MG63 (cell line): ENCODE measurements at regions not wholly inside any gene's neighbourhood (a gene's known extent, or its start where the extent isn't known, plus 50 kb on each side); places are given as distances from the start of the nearest gene placed in this dataset.
"Not testable (repeated sequence)": the region's sequence is repeated elsewhere in the genome, so short reads cannot be mapped to it uniquely, and the experiment has no call there.

ENCODE experiments used
- DNase-seq: peaks from one replicate; pipeline ENCODE4 v3.0.0-alpha.2; 2020
- H3K27me3 ChIP-seq: fragments of 250-450 bp; sonication (Bioruptor Pico); 2 replicates; pipeline ENCODE4 v1.5.1; 2020; ENCODE audit warnings: mild to moderate bottlenecking, moderate library complexity
- H3K36me3 ChIP-seq: fragments of 250-450 bp; sonication (Bioruptor Pico); 2 replicates; pipeline ENCODE4 v1.5.1; 2020; ENCODE audit warnings: mild to moderate bottlenecking, moderate library complexity
- H3K4me3 ChIP-seq: fragments of 250-450 bp; sonication (Bioruptor Pico); 2 replicates; pipeline ENCODE4 v1.5.1; 2020; ENCODE audit warnings: mild to moderate bottlenecking, moderate library complexity
- H3K9me3 ChIP-seq: fragments of 250-450 bp; sonication (Bioruptor Pico); 2 replicates; pipeline ENCODE4 v1.5.1; 2020; ENCODE audit warnings: mild to moderate bottlenecking, moderate library complexity

GRCh38 chr11:121870206-121871045, 245.6 kb downstream of the BLID start:
- no peaks in the 10 kb centered on the region for H3K27me3 ChIP-seq
- H3K4me3 ChIP-seq, result no peak overlapping the region
- no peaks in the 10 kb centered on the region for H3K36me3 ChIP-seq
- no peak for DNase-seq
- no peaks in the 10 kb centered on the region for H3K9me3 ChIP-seq

- Histone ChIP-seq H3K36me3 (no peaks in the 10 kb centered on the region), H3K9me3 (no peaks in the 10 kb centered on the region), H3K4me3 (no peak overlapping the region), H3K27me3 (no peaks in the 10 kb centered on the region)
- no peak for DNase-seq
These were observed 246.5 kb downstream of the BLID start for GRCh38 chr11:121869478-121869877.

- peaks cover 2% of the 10 kb centered on the region; the same call in 1 of the 2 replicates for H3K9me3 ChIP-seq
- H3K4me3 ChIP-seq, result no peak overlapping the region
These were observed 249.3 kb downstream of the BLID start for GRCh38 chr11:121866754-121867153.

GRCh38 chr11:121864660-121865059, 251.4 kb downstream of the BLID start:
- Histone ChIP-seq H3K27me3 (no peaks in the 10 kb centered on the region), H3K9me3 (peaks cover 2% of the 10 kb centered on the region; the same call in 1 of the 2 replicates), H3K4me3 (no peak overlapping the region), H3K36me3 (no peaks in the 10 kb centered on the region)
- DNase-seq, result no peak

More at GRCh38 chr11:121866754-121867153, 249.3 kb downstream of the BLID start:
- no peak for DNase-seq
- no peaks in the 10 kb centered on the region for H3K36me3 ChIP-seq
- H3K27me3 ChIP-seq, result no peaks in the 10 kb centered on the region

- Histone ChIP-seq H3K9me3 (peaks cover 2% of the 10 kb centered on the region; the same call in 1 of the 2 replicates), H3K36me3 (no peaks in the 10 kb centered on the region), H3K4me3 (no peak overlapping the region), H3K27me3 (no peaks in the 10 kb centered on the region)
- no peak for DNase-seq
These were observed 252.9 kb downstream of the BLID start for GRCh38 chr11:121863126-121863525.

GRCh38 chr11:121855138-121855537, 260.9 kb downstream of the BLID start:
- H3K9me3 ChIP-seq, H3K4me3 ChIP-seq, DNase-seq, H3K27me3 ChIP-seq, H3K36me3 ChIP-seq: not testable (repeated sequence)

- Histone ChIP-seq H3K9me3 (no peaks in the 10 kb centered on the region; the same call in 1 of the 2 replicates), H3K4me3 (no peak overlapping the region), H3K27me3 (no peaks in the 10 kb centered on the region), H3K36me3 (no peaks in the 10 kb centered on the region)
- no peak for DNase-seq
These were observed 272.0 kb downstream of the BLID start for GRCh38 chr11:121844016-121844415.

GRCh38 chr11:121842192-121842585, 273.8 kb downstream of the BLID start:
- DNase-seq, result no peak
- no peaks in the 10 kb centered on the region for H3K36me3 ChIP-seq
- no peak overlapping the region for H3K4me3 ChIP-seq
- H3K9me3 ChIP-seq, result no peaks in the 10 kb centered on the region; the same call in 1 of the 2 replicates
- no peaks in the 10 kb centered on the region for H3K27me3 ChIP-seq

GRCh38 chr11:121841487-121842191, 274.4 kb downstream of the BLID start:
- DNase-seq, result peak; percentile 35
- no peaks in the 10 kb centered on the region; the same call in 1 of the 2 replicates for H3K9me3 ChIP-seq
- H3K27me3 ChIP-seq, result no peaks in the 10 kb centered on the region
- no peaks in the 10 kb centered on the region for H3K36me3 ChIP-seq
- H3K4me3 ChIP-seq, result no peak overlapping the region

GRCh38 chr11:121839781-121840180, 276.2 kb downstream of the BLID start:
- Histone ChIP-seq H3K27me3 (no peaks in the 10 kb centered on the region), H3K9me3 (no peaks in the 10 kb centered on the region; the same call in 1 of the 2 replicates), H3K36me3 (no peaks in the 10 kb centered on the region), H3K4me3 (no peak overlapping the region)
- DNase-seq, result no peak

GRCh38 chr11:121838571-121838970, 277.4 kb downstream of the BLID start:
- no peaks in the 10 kb centered on the region for H3K27me3 ChIP-seq
- no peak for DNase-seq
- peaks cover 8% of the 10 kb centered on the region for H3K9me3 ChIP-seq
- H3K4me3 ChIP-seq, result no peak overlapping the region
- H3K36me3 ChIP-seq, result no peaks in the 10 kb centered on the region

- Histone ChIP-seq H3K27me3 (no peaks in the 10 kb centered on the region), H3K9me3 (peaks cover 8% of the 10 kb centered on the region), H3K36me3 (no peaks in the 10 kb centered on the region), H3K4me3 (no peak overlapping the region)
- DNase-seq, result no peak
These were observed 282.0 kb downstream of the BLID start for GRCh38 chr11:121833970-121834369.

- Histone ChIP-seq H3K4me3 (no peak overlapping the region), H3K36me3 (no peaks in the 10 kb centered on the region), H3K27me3 (no peaks in the 10 kb centered on the region), H3K9me3 (peaks cover 9% of the 10 kb centered on the region)
- DNase-seq, result peak; percentile 88
These were observed 286.8 kb downstream of the BLID start for GRCh38 chr11:121829159-121829643.

- Histone ChIP-seq H3K27me3 (no peaks in the 10 kb centered on the region), H3K36me3 (no peaks in the 10 kb centered on the region), H3K9me3 (peaks cover 10% of the 10 kb centered on the region), H3K4me3 (no peak overlapping the region)
- DNase-seq, result peak; percentile 35
These were observed 301.1 kb downstream of the BLID start for GRCh38 chr11:121814962-121815361.

GRCh38 chr11:121814296-121814695, 301.7 kb downstream of the BLID start:
- Histone ChIP-seq H3K9me3 (peaks cover 5% of the 10 kb centered on the region), H3K27me3 (no peaks in the 10 kb centered on the region), H3K4me3 (no peak overlapping the region), H3K36me3 (no peaks in the 10 kb centered on the region)
- no peak for DNase-seq

GRCh38 chr11:121810291-121810690, 305.7 kb downstream of the BLID start:
- no peaks in the 10 kb centered on the region for H3K36me3 ChIP-seq
- H3K9me3 ChIP-seq, result peaks cover 5% of the 10 kb centered on the region; the same call in 1 of the 2 replicates
- no peaks in the 10 kb centered on the region for H3K27me3 ChIP-seq
- H3K4me3 ChIP-seq, result no peak overlapping the region
- peak; percentile 21 for DNase-seq

GRCh38 chr11:121808096-121808495, 307.9 kb downstream of the BLID start:
- no peak for DNase-seq
- H3K9me3 ChIP-seq, result peaks cover 5% of the 10 kb centered on the region; the same call in 1 of the 2 replicates

More at GRCh38 chr11:121808096-121808495, 307.9 kb downstream of the BLID start:
- Histone ChIP-seq H3K4me3 (no peak overlapping the region), H3K27me3 (no peaks in the 10 kb centered on the region), H3K36me3 (no peaks in the 10 kb centered on the region)
